ENCODE measurements at regions not wholly inside any gene's neighbourhood (a gene's known extent, or its start where the extent isn't known, plus 50 kb on each side); places are given as distances from the start of the nearest gene placed in this dataset.

DNA sequence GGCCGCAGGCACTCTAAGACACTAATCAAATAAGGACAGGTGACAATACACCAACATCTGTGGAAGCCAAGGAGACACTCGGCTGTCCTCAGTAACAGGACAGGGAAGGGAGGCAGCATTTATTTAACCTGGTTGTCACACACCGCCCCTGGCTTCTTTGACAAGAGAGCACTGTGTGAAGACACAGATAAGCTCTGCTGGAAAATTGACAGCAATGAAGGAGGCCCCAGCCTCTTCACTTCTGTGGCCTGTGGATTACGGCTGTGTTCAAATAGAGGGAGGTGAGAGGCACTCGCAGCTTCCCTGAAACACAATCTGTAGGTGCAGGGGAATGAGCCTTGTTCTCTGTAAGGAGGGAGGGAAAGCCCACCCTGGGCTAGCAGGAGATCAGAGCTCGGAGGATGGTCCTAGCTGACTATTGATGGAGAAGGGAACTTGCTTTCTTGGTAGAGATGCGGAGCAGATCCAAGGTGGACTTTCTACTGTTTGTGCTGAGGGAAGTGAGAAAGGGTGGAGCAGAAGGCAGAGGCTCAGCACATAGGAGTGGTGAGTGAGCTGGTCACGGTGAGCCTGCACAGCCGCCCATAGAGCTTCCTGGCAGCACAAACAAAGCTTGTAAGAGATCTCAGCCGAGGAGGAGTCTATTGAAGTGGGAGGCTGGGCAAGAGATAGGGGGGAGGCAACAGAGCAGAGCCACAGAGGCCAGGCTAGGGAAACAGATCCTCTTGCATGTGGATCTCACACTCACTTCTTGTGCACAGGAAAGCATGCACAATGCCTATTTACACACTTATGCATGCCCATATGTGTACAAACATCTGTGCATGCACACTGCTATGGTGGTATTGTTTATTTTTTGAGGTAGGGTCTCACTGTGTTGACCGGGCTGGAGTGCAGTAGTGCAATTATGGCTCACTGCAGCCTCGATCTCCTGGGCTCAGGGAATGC is 114.6 kb upstream of the THY1 start:
- no peaks in the 10 kb centered on the region for H3K36me3 Mint-ChIP-seq (ENCODE audit: low read depth, unreplicated experiment)
- peaks cover 7% of the 10 kb centered on the region for H3K27me3 Mint-ChIP-seq (ENCODE audit: unreplicated experiment)
- no peak overlapping the region for H3K4me3 Mint-ChIP-seq (ENCODE audit: unreplicated experiment)
- no peak for TF ChIP-seq CTCF (IDR thresholded peaks at IDR 0.05; ENCODE audit: unreplicated experiment)
- DNase-seq (ENCODE audit: low spot score), result no peak
- H3K9me3 Mint-ChIP-seq (ENCODE audit: unreplicated experiment), result no peaks in the 10 kb centered on the region
- H3K27ac Mint-ChIP-seq (ENCODE audit: unreplicated experiment), result no peak overlapping the region
- H3K4me1 Mint-ChIP-seq (ENCODE audit: unreplicated experiment), result no peaks in the 10 kb centered on the region

DNA sequence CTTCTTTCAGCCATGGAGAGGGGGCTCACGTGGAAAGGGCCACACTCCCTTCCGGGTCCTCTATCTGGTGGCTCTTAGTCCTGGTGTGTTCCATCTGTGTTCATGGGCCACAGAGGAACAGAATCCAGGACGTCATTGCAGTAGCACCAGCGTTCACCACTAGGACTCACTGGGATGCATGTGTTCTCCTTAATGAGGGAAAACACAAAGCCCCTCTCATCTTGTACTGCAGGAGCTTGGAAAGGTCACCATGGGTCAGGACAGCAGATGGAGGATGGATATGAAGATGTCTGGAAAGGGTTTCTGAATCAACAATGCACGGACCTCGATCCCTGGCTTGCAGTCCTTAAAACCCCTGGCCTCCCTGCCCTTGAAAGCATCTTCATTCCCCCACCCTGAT is 113.8 kb upstream of the THY1 start:
- H3K36me3 Mint-ChIP-seq (ENCODE audit: low read depth, unreplicated experiment), result no peaks in the 10 kb centered on the region
- no peaks in the 10 kb centered on the region for H3K4me1 Mint-ChIP-seq (ENCODE audit: unreplicated experiment)
- H3K27me3 Mint-ChIP-seq (ENCODE audit: unreplicated experiment), result peaks cover 9% of the 10 kb centered on the region
- no peak overlapping the region for H3K4me3 Mint-ChIP-seq (ENCODE audit: unreplicated experiment)
- no peak for DNase-seq (ENCODE audit: low spot score)
- H3K27ac Mint-ChIP-seq (ENCODE audit: unreplicated experiment), result no peak overlapping the region
- H3K9me3 Mint-ChIP-seq (ENCODE audit: unreplicated experiment), result no peaks in the 10 kb centered on the region
- TF ChIP-seq CTCF (IDR thresholded peaks at IDR 0.05; ENCODE audit: unreplicated experiment), result peak; percentile 24

- H3K27ac Mint-ChIP-seq (ENCODE audit: unreplicated experiment), result no peak overlapping the region
- peaks cover 12% of the 10 kb centered on the region for H3K27me3 Mint-ChIP-seq (ENCODE audit: unreplicated experiment)
- no peaks in the 10 kb centered on the region for H3K9me3 Mint-ChIP-seq (ENCODE audit: unreplicated experiment)
- no peaks in the 10 kb centered on the region for H3K4me1 Mint-ChIP-seq (ENCODE audit: unreplicated experiment)
- no peaks in the 10 kb centered on the region for H3K36me3 Mint-ChIP-seq (ENCODE audit: low read depth, unreplicated experiment)
- H3K4me3 Mint-ChIP-seq (ENCODE audit: unreplicated experiment), result no peak overlapping the region
- peak; percentile 88 for DNase-seq (ENCODE audit: low spot score)
- peak; percentile 86 for TF ChIP-seq CTCF (IDR thresholded peaks at IDR 0.05; ENCODE audit: unreplicated experiment)
Observed at GRCh38 chr11:119533921-119534736, 111.2 kb upstream of the THY1 start.

GRCh38 chr11:119533462-119533861 is 110.5 kb upstream of the THY1 start:
- no peaks in the 10 kb centered on the region for H3K9me3 Mint-ChIP-seq (ENCODE audit: unreplicated experiment)
- H3K36me3 Mint-ChIP-seq (ENCODE audit: low read depth, unreplicated experiment), result no peaks in the 10 kb centered on the region
- TF ChIP-seq CTCF (IDR thresholded peaks at IDR 0.05; ENCODE audit: unreplicated experiment), result no peak
- no peak overlapping the region for H3K27ac Mint-ChIP-seq (ENCODE audit: unreplicated experiment)
- H3K4me1 Mint-ChIP-seq (ENCODE audit: unreplicated experiment), result no peaks in the 10 kb centered on the region
- no peak overlapping the region for H3K4me3 Mint-ChIP-seq (ENCODE audit: unreplicated experiment)
- H3K27me3 Mint-ChIP-seq (ENCODE audit: unreplicated experiment), result peaks cover 14% of the 10 kb centered on the region
- DNase-seq (ENCODE audit: low spot score), result no peak

Measured in endothelial cell (in vitro differentiated cells).